NCI-H187 treated with DMSO at 0.1 percent for 48 hours (cell line): ENCODE measurements at regions not wholly inside any gene's neighbourhood (a gene's known extent, or its start where the extent isn't known, plus 50 kb on each side); places are given as distances from the start of the nearest gene placed in this dataset.

Experiments
- DNase-seq: peaks from one replicate; lab custom pipeline; 2025; lab: John Stamatoyannopoulos, UW

- no peak for DNase-seq
Measured at GRCh38 chr4:180811556-180811955, 1431.6 kb upstream of the TENM3 start.

DNA sequence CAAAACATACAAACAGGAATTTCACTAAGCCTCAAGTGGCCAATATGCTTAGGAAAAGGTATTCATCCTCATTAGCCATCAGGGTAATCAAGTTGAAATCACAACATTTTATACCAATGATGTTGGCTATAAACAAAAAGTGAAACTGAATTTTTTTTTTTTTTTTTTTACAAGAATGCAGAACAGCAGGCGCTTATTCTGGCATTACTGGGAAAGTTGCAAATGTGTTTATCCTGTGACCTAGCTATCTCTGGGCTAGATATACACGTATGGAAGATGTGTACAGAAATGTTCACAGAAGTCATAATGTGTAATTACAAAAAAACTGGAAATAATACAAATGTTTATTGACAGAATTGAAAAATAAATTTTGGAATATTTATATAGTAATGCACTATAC, 1430.4 kb upstream of the TENM3 start:
- no peak for DNase-seq

DNA sequence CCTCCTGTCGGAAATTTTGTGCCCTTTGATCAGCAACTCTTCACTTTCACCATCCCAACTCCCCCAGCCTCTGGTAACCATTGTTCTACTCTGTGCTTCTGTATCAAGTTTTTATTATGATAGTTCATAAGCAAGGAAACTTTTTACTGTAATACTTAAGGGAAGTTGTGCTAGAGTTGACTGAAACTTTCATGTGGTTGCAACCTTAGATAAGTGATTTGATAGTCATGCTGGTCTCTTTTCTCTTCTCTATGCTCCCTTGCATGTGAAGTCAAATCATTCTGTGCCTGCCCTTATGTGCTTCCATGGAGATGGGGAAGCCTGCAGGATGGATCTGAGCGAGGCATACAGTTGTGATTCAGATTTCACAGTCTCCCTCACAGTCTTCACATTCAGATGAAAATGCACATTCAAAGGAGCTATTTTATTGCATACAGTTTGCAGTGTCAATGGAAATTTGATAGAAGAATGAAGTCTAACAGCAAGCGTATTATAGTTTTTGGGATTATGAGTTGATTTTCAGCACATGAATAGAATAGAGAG, 1428.3 kb upstream of the TENM3 start:
- DNase-seq = no peak

DNA sequence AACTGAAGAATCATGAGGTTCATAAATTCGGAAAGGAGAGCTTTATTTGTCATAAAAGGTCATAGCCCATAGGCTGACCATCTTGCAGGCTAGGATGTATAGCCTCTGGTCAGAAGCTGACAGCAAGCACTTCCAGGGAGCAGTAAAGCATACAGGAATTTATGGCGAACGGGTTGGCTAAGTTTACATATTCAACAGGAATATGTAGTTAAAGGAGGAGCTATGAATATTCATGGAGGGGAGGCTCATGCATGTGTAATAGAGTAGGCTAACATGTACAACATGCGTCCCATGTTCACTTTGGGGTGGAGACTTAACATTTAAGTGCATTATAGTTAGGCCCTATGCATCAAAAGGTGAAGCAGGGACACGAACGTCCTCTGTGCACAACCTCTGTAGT, 1425.7 kb upstream of the TENM3 start:
- DNase-seq = no peak

DNA sequence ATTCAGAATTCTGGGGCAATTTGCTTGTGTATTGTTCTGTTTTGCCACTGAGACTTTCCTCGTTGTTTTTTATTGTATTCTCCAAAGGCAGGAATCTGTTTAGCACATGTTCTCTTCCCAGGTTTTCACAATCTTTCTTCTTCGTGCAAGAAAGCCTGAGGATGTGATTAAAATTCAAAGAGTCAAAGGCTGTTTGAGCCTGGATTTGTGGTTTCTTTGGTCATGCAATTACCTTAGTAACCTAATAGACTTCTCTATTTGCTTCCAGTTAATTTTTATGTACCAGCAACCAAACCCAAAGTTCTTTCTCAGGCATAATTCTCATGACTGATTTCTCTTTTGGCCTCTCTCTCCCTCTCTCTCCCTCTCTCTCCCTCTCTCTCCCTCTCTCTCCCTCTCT, 1420.1 kb upstream of the TENM3 start:
- DNase-seq = no peak

DNA sequence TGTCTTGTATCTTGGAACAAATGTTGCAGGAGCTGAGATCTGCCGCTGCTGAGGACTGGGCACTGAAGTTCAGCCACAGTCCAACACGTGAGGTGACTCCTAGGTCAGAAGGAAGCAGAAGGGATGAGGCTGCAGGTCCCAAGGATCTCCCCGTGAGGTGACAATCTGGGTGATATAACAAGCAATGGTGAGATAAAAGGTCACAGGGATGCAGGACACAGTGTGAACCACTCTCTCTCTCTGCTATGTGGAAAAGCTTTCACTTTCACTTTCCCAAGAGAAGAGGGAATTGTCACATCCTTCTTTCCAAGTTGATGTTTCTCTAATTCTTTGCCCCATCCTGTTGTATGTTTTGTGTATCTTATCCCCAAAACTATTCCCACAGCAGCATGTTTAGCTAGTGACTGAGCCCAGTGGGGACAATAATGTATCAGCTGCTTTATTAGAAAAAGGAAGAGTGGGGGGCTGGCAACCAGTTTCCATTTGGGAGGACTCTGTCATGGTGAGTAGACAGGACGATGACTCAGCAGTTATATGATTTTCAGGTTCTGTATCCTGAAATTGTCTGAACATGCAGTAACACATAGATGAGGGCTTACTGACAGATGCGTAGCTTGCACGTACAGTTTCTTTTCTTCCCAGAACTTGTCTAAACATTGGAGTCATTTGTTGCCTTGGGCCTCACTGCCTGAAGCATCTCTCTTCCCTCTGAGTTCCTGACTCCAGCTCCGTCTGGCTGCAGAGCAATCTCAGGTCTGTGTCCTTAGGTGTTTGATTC, 1415.8 kb upstream of the TENM3 start:
- no peak for DNase-seq

- DNase-seq = peak; percentile 44
Measured at GRCh38 chr4:180828455-180829018, 1414.7 kb upstream of the TENM3 start.

- no peak for DNase-seq
Measured at GRCh38 chr4:180832073-180832472, 1411.1 kb upstream of the TENM3 start.

DNA sequence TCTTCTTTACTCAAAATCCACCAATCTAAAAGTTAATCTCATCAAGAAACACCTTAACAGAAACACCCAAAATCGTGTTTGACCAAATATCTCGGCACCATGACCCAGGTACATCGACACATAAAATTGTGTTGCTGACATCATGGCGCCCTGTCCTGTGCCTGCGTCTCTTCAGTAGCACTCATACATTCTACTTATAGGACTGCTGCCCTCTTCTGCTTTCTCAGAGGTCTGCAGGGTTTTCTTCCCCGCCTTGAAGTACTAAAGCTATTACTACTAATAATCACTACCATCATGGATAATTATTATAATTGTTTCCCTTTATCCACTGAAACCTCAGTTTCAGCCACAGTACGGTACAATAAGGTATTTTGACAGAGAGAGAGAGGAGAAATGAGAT, 1403.1 kb upstream of the TENM3 start:
- DNase-seq = no peak

DNA sequence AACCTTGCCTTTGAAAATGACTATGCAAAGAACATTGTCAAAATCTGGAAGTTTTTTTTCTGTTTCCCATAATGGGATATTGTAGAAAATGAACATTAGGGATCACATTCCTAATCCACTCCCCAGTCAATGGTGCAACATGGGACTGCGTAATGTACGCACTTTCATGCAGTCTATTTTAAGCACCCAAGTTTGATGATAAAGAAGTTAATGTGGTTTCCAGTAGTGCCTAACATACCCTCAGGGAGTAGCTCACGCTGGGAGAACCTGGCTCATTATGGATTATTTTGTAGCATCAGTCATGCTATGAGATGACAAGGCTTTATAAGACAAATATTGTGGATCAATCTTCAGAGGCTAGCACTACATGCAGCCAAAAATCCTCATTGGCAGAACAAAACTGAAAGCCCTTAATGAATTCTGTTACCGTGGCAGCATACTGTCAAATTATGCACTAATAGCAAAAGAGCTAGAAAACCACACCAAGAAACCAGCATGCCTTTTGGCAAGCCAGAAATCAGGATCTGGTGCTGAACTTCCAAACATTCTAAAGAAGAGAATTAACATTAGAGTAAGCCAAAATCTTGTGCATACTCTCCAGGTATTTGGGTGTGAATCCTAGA, 1392.8 kb upstream of the TENM3 start:
- no peak for DNase-seq

DNA sequence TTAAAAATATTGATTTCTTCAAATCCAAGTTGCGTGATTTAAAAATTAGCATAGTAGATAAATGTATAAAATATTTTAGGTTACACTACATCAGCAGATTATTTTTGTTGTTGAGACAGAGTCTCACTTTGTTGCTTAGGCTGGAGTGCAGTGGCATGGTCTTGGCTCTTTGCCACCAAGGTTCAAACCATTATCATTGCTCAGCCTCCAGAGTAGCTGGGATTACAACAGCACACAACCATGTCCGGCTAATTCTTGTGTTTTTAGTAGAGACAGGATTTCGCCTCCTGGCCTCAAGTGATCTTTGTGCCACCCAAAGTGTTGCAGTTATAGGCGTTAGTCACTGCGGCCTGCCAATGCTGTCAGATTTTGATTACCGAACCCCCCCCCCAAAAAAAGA, 1390.5 kb upstream of the TENM3 start:
- no peak for DNase-seq

DNA sequence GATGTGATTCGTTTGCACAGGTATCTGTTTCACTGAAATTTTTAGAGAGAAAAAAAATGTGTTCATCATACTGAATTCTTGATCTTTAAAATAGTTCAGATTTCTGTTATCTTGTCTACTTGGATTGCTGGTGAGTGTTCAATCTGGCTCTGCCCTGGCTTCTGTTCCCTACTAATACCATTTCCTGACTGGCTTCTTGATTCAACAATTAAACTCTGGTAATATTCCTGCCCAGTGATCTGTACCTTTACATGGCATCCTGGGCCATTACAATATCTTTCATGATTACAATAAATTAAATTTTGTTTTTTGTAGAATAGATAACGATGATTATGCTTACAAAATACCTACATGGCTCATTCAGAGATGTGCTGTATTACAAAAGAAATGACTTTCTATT, 1388.0 kb upstream of the TENM3 start:
- DNase-seq = no peak

- no peak for DNase-seq
Measured at GRCh38 chr4:180860089-180860720, 1383.0 kb upstream of the TENM3 start.

GRCh38 chr4:180861651-180862050, 1381.6 kb upstream of the TENM3 start:
- no peak for DNase-seq

DNA sequence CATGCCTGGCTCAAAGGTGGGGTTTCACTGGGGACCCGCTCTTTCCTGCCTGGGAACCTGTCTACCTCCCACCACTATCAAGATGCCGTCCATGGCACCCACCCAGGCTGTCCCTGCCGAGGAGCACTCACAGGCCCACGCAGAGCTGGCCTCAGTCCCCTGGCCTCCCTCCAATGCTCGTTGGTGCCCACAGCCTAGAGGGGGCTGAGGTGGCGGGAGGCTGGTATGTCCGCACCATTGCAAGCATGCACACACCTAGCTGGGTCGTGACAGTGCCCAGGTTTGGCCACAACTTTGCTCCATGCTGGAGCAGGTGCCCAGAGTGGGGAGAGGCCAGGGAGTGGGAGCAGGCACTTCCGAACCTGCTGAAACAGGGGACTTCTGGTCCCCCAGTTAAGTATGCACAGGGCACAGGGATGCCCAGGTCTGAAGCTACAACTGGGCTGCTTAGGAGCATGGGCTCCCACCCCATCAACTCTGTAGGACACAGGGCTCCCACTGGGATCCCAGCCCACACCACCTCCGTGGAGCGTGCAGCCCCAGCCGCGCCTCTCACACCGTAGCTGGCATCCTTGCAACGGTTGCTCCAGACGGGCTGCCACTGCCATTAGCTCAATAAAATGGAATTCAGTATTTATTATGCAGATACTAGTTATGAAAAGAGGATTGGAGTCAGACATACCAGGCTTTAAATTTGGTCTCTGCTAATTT, 1376.1 kb upstream of the TENM3 start:
- no peak for DNase-seq

GRCh38 chr4:180870623-180871022, 1372.6 kb upstream of the TENM3 start:
- DNase-seq = no peak

DNA sequence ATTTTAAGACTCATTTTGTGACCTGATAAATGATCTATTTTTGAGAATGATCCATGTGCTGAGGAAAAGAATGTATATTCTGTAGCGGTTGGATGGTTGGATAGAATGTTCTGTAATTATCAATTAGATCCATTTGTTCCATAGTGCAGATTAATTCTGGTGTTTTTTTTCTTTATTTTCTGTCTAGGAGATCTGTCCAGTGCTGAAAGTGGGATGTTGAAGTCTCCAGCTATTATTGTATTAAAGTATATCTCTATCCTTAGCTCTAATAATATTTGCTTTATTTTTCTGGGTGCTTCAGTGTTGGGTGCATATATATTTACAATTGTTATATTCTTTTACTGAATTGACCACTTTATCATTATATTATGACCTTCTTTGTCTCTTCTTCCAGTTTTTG, 1344.9 kb upstream of the TENM3 start:
- no peak for DNase-seq

GRCh38 chr4:180900781-180901180, 1342.4 kb upstream of the TENM3 start:
- no peak for DNase-seq

- no peak for DNase-seq
Measured at GRCh38 chr4:180909279-180909678, 1333.9 kb upstream of the TENM3 start.

DNA sequence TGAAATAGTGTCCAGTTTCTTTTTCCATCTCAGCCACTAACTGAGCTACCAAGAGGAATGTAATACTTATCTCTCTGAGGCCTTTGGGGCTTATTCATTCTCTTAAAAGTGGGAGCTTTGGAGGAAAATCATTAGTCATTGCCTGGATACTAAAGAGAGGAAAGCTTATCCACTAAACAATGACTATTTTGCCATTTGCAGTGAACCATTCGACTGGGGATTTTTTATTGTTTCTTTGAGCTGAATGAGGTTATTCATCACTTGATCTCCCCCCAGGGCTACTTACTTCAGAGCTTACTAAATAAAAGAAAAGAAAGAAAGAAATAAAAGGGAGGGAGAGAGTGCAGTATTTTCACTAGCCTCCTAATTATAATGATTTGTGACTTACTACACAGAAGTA, 1329.5 kb upstream of the TENM3 start:
- no peak for DNase-seq

DNA sequence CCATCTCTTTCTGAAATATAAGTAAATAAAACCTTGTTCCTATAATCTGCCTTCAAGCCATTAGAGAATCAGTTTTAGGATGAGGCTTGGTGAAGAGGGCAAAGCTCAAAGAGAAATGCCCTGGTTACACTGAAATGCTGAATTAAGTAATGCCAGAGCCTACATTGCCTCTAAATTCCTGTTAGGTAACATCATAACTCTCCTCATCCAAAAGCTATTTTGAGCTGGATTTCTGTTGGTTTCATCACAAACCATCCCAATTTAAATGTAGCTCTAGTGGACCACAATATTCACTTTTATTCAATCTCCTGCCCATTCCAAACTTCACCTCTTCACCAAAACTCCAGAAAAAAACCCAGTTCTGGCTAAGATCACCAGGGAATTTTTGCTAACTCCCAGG, 1319.7 kb upstream of the TENM3 start:
- DNase-seq = no peak

DNA sequence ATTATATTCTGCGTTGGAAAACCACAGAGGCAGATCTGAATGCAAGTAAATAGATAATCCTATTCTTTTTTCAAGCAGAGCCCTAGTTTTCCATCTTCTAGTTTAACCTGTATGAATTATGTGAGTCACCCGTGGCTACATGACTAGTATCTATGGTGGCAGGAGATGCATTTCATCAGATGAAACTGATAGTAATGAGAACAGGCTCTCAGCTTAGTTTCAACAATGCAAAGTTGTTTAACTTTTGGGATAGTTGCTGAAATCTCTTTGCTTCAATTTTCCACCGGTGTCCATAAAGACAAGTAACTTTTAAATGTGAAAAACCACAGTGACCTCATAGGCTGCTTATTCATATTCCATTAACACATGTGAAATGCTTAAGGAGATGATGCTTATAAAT, 1317.4 kb upstream of the TENM3 start:
- no peak for DNase-seq
